ENCODE measurements at regions not wholly inside any gene's neighbourhood (a gene's known extent, or its start where the extent isn't known, plus 50 kb on each side); places are given as distances from the start of the nearest gene placed in this dataset.

DNA sequence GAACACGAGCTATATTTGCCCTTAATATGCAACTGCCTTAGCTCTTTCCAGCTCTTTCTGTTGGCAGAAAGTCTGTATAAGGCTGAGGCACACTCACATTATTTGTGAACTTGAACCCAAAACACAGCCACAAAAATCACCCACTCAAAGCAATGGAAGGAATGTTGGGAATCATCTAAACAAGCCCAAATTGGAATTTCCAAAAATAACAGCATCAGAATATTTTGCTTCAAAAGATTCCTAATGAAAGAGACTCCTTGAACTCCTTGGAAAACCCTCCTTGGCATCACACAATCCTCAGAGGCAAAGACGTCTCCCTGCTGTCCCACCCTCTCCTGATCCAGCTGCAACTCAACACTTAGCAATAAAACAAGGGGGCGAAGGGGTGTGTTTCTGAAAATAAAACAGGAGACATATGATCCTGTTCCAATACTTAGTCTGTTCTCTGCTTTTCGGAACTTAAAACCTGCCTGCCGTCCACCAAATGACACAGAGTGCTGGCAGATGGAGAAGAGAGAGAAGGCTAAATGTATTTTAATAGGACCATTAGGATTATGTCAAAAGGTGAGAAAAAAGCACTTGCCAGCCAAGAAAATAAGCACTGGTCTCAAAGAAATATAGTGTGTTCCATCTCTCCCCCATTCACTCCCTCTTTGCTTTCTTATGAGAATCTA, 320.7 kb upstream of the JARID2 start:
- in situ Hi-C loops (cut with MboI) (no loop called here), intact Hi-C loops (cut with micrococcal nuclease; ENCODE audit: unreplicated experiment) (no loop called here)
- Histone ChIP-seq H3K9ac (ENCODE audit: control insufficient read depth, insufficient read depth, low read length) (no peak overlapping the region), H3K9me3 (replicated peaks; ENCODE audit: control insufficient read depth, insufficient read depth, low read length) (no peaks in the 10 kb centered on the region), H3K36me3 (ENCODE audit: control insufficient read depth in 2 of 2, insufficient read depth in 2 of 2, low read length in 1 of 2) (no peaks in the 10 kb centered on the region), H3K27me3 (replicated peaks in 1 of 2; ENCODE audit: control insufficient read depth in 2 of 2, insufficient read depth in 2 of 2, low read length in 1 of 2) (no peaks in the 10 kb centered on the region; a peak in 1 of 4 replicates), H3K4me1 (ENCODE audit: control insufficient read depth, insufficient read depth, low read length) (no peaks in the 10 kb centered on the region; the same call in 1 of the 2 replicates), H3K79me2 (ENCODE audit: control insufficient read depth, insufficient read depth, low read length) (no peaks in the 10 kb centered on the region), H3K4me3 (no peak overlapping the region), H3K4me2 (ENCODE audit: control insufficient read depth, insufficient read depth) (no peak overlapping the region), H2AFZ (ENCODE audit: control insufficient read depth, low read depth, low read length) (no peak overlapping the region), H4K20me1 (ENCODE audit: control insufficient read depth, insufficient read depth) (no peaks in the 10 kb centered on the region), H3K27ac (ENCODE audit: control insufficient read depth, insufficient read depth) (no peak overlapping the region)
- FAIRE-seq = no peak
- no peak for DNase-seq (ENCODE audit: low read depth, low spot score)
- ChIA-PET CTCF (interaction anchor here (0.5 kb wide), 1 partner anchor 40 kb away, joined by 3 read pairs; no protein-coding TSS in a partner anchor), RAD21 (ENCODE audit: unreplicated experiment) (interaction anchor here (0.6 kb wide), 1 partner anchor 300 kb away, joined by 3 read pairs; no protein-coding TSS in a partner anchor), POLR2A (no interaction called here), SMC1A (ENCODE audit: uncharacterized antibody, unreplicated experiment) (interaction anchor here (0.6 kb wide), 1 partner anchor 616 kb away, joined by 4 read pairs; no protein-coding TSS in a partner anchor)
- TF ChIP-seq, protein P1, sequence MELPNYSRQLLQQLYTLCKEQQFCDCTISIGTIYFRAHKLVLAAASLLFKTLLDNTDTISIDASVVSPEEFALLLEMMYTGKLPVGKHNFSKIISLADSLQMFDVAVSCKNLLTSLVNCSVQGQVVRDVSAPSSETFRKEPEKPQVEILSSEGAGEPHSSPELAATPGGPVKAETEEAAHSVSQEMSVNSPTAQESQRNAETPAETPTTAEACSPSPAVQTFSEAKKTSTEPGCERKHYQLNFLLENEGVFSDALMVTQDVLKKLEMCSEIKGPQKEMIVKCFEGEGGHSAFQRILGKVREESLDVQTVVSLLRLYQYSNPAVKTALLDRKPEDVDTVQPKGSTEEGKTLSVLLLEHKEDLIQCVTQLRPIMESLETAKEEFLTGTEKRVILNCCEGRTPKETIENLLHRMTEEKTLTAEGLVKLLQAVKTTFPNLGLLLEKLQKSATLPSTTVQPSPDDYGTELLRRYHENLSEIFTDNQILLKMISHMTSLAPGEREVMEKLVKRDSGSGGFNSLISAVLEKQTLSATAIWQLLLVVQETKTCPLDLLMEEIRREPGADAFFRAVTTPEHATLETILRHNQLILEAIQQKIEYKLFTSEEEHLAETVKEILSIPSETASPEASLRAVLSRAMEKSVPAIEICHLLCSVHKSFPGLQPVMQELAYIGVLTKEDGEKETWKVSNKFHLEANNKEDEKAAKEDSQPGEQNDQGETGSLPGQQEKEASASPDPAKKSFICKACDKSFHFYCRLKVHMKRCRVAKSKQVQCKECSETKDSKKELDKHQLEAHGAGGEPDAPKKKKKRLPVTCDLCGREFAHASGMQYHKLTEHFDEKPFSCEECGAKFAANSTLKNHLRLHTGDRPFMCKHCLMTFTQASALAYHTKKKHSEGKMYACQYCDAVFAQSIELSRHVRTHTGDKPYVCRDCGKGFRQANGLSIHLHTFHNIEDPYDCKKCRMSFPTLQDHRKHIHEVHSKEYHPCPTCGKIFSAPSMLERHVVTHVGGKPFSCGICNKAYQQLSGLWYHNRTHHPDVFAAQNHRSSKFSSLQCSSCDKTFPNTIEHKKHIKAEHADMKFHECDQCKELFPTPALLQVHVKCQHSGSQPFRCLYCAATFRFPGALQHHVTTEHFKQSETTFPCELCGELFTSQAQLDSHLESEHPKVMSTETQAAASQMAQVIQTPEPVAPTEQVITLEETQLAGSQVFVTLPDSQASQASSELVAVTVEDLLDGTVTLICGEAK (IDR thresholded peaks at IDR 0.05; ENCODE audit: borderline replicate concordance) = no peak
- TF ChIP-seq JUNB (IDR thresholded peaks at IDR 0.05) (no peak), CBFB (IDR thresholded peaks at IDR 0.05; ENCODE audit: low read depth) (no peak), GABPA (IDR thresholded peaks at IDR 0.05; ENCODE audit: low read depth) (no peak), NFIC (IDR thresholded peaks at IDR 0.05; ENCODE audit: low read depth, low read length) (no peak), LARP7 (IDR thresholded peaks at IDR 0.05) (no peak), BCL11A (IDR thresholded peaks at IDR 0.05; ENCODE audit: low read depth, low read length) (no peak), ZNF207 (IDR thresholded peaks at IDR 0.05; ENCODE audit: borderline replicate concordance) (no peak), SREBF2 (IDR thresholded peaks at IDR 0.05; ENCODE audit: low read length) (no peak), IRF4 (IDR thresholded peaks at IDR 0.05; ENCODE audit: low read depth, low read length) (no peak), ZBED1 (IDR thresholded peaks at IDR 0.05; ENCODE audit: borderline replicate concordance) (no peak), PAX5 (IDR thresholded peaks at IDR 0.05; ENCODE audit: borderline replicate concordance, low read depth, low read length) (no peak), NFYB (IDR thresholded peaks at IDR 0.05; ENCODE audit: insufficient read depth, low read depth, low read length) (no peak), PML (IDR thresholded peaks at IDR 0.05; ENCODE audit: low read length) (no peak)
- TF ChIP-seq, protein P2, sequence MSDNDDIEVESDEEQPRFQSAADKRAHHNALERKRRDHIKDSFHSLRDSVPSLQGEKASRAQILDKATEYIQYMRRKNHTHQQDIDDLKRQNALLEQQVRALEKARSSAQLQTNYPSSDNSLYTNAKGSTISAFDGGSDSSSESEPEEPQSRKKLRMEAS (IDR thresholded peaks at IDR 0.05; ENCODE audit: low read depth, low read length) = no peak
- TF ChIP-seq, protein P3, sequence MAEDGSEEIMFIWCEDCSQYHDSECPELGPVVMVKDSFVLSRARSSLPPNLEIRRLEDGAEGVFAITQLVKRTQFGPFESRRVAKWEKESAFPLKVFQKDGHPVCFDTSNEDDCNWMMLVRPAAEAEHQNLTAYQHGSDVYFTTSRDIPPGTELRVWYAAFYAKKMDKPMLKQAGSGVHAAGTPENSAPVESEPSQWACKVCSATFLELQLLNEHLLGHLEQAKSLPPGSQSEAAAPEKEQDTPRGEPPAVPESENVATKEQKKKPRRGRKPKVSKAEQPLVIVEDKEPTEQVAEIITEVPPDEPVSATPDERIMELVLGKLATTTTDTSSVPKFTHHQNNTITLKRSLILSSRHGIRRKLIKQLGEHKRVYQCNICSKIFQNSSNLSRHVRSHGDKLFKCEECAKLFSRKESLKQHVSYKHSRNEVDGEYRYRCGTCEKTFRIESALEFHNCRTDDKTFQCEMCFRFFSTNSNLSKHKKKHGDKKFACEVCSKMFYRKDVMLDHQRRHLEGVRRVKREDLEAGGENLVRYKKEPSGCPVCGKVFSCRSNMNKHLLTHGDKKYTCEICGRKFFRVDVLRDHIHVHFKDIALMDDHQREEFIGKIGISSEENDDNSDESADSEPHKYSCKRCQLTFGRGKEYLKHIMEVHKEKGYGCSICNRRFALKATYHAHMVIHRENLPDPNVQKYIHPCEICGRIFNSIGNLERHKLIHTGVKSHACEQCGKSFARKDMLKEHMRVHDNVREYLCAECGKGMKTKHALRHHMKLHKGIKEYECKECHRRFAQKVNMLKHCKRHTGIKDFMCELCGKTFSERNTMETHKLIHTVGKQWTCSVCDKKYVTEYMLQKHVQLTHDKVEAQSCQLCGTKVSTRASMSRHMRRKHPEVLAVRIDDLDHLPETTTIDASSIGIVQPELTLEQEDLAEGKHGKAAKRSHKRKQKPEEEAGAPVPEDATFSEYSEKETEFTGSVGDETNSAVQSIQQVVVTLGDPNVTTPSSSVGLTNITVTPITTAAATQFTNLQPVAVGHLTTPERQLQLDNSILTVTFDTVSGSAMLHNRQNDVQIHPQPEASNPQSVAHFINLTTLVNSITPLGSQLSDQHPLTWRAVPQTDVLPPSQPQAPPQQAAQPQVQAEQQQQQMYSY (CRISPR knock-in tag; IDR thresholded peaks at IDR 0.05) = no peak
- ATAC-seq = no peak
- no TSS peak for BruUV-seq (replicated peaks)
- WGBS (ENCODE audit: insufficient coverage, insufficient replicate concordance, low lambda C conversion rate, missing lambda C conversion rate) = 50% methylated on average over 5 of the region's 5 CpGs

Measured in GM12878 (cell line).